Activated T-helper 1 cell treated with Interleukin-2 at 50 U/mL for 16 hours (primary cell): ENCODE measurements at regions not wholly inside any gene's neighbourhood (a gene's known extent, or its start where the extent isn't known, plus 50 kb on each side); places are given as distances from the start of the nearest gene placed in this dataset.

Experiments
- DNase-seq: peaks from one replicate; pipeline ENCODE4 v3.0.0-alpha.2; 2020; ENCODE audit warnings: low read depth

DNA sequence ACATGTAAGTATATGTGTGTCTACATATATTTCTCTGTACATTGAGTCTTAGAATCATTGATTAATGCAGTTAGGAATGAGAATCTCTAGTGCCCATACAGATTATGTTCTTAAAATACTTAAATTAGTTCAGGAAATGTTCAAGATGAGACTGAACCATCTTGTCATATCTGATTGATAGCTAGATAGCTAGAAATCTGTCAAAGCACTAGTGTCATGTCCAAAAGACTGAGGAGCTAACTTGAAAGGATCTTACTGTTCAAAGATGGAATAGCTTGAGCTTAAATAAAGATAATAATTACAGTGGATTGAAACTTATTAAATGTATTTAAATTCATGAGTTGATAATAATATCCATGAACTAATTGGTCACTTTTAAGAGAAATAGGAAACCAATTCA, 191.7 kb upstream of the TCF21 start:
- DNase-seq, result no peak

DNA sequence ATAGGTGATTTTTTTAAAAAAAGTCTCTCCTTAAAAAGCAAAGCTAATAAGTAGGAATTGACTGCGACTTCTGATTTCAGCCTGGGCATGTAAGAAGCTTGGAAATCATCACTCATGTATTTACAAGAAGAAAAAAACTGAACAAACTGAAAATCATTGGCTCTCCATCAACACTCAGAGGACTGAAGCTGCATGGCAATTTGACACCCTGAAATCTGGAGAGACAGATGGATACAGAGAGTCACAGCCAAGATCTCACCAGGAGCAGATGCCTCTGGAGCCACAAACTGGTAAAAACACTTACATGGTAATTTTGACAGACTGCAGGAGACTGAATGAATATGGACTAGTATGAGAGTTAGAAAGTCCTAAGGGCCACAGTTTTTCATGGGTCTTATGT, 191.2 kb upstream of the TCF21 start:
- no peak for DNase-seq

DNA sequence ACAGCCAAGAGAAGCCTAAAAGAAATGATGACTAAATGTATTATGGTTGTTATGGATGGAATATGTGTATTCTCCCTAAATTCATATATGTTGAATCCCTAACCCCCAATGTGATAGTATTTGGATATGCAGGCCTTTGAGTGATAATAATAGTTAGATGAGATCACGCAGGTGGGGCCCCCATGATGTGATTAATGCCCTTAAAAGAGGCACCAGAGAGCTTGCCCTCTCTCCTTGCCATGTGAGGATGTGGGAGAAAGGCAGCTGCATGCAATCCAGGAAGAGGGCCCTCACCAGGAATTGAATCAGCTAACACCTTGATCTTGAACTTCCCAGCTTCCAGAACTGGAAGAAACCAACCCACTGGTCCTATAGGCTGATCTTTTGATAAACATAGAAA, 190.6 kb upstream of the TCF21 start:
- no peak for DNase-seq

DNA sequence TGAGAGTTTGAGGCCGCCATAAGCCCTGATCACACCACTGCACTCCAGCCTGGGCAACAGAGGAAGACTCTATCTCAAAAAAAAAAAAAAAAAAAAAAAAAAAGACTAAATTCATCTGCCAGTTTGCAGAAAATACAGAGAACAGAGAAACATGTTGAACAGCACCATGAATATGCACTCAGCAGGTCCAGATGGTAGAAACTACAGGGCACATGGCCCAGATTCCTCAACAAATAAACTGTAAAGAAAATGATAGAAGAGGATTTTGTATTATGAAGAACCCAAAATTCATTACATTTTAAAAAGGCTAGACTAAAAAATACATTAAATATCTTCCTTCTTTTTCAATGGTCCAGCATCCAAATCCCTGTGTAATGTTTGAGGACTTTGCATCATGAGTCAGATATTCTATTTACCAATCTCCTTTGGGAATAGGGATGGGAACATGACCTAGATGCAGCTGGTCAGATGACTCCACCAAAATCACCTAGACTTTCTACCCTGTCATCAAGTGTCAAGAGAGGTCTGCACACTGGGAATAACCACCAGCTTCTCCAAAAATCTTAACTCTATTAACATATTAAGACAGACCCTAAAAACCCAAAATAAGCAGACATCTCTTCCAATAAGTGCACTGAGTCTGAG, 189.1 kb upstream of the TCF21 start:
- no peak for DNase-seq

DNA sequence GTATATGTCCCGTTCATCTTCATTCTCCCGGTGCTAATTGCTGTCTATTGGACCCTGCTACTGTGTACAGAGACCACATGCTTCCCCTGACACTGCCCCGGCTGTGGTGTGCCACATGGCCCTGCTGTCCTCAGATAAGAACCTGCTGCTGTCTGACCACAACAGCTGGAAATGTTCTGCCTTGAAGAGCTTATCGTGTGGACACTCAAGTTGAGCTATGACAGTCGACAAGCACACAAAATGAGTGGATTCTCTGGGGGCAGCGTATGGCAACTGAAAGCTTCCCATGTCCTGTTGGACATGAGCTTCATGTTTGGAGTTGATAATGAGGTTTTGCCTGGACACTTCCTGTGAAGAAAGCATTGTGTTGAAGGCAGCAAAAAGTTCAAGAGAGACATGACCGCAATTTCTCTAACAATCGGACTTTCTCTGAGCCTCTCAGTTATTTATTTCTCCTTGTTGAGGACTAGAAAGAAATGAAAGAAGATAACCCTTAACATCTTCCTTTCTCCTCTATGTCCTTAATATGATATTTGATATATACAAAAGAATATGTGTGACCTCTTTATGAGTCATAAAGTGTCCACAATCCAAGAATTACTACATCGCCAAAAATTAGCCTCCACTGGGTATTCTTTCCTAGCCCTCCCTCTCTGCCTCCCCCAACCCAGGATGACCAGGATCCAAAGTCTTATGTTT, 187.1 kb upstream of the TCF21 start:
- no peak for DNase-seq

DNA sequence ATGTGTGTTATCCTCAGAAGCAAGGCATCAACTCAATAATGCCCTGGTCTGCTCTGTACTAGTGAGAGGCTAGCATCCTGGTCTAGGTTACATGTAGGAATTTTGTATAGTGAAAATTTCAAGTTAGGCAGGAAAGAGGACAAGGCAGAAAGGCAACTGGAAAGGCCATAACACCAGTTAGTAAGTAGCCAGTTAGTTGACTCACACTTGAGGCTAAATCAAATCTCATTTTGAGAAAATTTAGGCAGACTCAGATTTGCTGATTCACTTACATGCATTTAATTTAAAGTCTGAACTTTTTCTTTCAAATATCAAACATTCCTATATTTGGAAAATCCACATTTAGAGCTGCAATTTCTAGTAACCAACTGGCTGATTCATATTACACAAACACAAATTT, 184.5 kb upstream of the TCF21 start:
- DNase-seq, result no peak

DNA sequence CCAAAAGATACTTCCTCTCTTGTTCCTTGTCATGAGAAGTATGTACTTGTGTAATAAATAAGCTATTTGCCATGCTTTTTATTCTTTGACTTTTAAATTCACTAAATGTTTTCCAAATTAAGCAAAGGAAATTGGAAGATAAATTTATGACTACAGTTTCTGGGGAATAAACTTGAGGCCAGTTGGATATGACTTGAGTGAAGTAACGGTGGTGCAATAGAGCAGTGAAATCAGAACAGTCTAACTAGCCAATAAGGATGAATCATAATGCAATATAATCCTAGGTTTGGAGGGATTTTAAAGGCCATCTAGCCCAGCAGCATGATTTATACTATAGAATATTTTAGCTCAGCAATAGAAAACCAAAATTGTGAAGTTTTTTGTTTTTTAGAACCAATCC, 183.8 kb upstream of the TCF21 start:
- no peak for DNase-seq

DNA sequence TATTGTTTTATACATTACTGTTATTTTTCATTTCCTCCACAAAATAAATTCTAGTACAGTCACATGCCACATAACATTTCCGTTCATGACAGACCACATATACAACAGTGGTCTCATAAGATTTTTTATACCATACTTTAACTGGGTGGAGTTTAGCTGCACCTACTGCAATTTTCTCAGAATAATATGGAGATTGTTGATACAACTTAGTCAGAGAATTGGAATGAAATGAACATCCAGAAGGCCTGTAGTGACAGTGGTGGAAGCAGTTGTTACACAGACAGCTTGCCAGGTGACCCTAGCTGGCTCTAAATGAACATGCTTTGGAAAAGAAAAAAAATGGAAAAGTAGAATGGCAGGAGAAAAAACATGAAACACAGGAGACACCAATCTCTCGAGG, 183.2 kb upstream of the TCF21 start:
- no peak for DNase-seq

DNA sequence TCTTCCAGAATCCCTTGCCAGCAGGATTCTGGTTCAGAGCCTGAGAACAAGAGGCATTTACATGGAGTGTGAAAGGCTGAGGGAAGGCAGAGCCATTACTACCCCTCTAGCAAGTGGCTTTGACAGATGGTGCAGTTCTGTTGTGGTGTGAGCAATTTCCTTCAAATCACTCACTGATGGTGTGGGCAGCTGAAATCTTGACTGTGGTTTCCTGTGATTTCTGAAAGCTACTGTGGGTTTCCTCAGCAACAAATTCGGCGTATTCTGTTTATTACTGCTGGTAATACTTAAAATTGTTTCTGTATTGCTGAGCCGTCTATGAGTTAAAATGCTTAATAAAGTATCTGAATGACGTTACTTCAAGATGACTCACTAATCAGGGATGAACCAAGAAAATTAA, 181.5 kb upstream of the TCF21 start:
- DNase-seq, result no peak

DNA sequence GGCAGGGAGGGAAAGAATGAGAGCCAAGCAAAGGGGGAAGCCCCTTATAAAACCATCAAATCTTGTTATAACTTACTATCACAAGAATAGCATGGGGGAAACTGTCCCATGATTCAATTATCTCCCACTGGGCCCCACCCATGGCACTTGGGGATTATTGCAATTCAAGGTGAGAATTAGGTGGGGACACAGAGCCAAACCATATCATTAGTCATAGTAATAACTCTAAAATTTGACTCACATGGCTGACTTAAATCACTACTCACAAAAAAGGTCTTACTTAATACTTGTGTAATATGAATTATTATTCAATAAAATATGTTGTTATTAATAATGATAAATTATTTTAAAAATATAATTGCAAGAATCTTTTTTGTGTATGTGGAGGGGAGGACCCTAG, 178.1 kb upstream of the TCF21 start:
- no peak for DNase-seq

DNA sequence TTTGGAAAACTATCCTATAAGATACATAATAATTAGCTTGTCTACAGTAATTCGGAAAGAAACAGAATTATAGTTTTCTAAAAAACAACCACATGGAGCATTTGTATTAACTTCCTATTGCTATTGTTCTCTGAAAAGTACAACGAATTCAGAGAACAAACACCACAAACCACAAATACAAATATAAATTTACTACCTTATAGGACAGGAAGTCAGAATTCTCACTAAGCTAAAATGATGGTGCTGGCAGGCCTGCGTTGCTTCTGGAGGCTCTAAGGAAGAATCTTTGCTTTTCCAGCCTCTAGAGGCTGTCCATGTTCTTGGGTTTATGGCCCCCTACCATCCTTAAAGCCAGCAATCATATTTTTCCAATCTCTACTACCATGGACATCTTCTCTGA, 173.6 kb upstream of the TCF21 start:
- no peak for DNase-seq

DNA sequence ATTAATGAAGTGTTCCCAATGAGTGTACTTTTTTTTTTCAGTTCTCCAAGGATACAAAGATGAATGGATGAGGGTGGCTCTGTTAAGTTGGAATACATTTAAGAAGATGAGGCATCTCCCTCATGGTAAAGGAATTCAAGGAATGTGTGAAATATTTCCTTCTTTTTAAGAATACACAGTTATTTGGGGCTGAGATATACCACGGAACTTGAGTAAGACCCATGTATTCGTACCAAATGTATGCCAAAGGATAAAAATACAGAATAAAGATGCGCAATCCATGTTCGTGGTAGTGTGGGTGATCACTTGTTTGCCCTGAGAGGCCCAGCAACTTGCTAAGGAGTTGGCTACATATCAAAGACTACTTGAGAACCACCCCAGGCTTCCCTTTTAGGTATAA, 164.2 kb upstream of the TCF21 start:
- no peak for DNase-seq

DNA sequence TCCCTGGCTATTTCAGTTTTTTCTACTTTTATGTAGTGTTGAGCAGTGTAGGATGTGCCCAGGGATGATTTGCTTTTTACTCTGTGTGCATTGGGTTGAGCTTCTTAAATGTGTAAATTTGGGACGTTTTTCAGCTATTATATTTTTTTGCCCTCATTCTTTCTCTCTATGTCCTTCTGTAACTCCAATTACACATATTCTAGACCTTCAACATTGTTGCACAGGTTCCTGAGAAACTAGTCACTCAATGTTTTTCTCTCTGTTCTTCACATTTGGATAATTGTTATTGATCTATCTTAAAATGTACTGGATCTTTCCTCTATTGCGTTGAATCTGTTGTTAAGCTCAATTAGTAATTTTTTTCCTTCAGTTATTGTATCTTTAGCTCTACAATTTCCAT, 162.7 kb upstream of the TCF21 start:
- DNase-seq, result no peak

DNA sequence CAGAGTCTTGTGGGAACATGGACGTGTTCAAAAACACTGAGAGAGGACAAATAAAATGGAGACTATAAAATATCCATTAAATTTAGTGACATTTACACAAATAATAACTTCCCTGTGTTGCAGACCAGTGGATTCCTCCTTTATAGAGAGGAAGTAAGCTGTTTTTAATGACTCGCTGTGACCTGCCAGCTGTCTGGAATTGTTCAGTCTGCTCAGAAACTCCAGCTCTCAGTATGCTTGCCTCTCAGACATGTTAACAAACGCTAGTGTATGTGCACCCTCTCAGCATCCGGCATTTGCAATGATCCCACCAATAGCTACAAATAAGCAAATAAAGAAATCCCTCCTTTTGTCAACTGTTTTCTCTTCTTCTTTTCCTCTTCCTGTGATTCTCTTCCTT, 158.0 kb upstream of the TCF21 start:
- no peak for DNase-seq

DNA sequence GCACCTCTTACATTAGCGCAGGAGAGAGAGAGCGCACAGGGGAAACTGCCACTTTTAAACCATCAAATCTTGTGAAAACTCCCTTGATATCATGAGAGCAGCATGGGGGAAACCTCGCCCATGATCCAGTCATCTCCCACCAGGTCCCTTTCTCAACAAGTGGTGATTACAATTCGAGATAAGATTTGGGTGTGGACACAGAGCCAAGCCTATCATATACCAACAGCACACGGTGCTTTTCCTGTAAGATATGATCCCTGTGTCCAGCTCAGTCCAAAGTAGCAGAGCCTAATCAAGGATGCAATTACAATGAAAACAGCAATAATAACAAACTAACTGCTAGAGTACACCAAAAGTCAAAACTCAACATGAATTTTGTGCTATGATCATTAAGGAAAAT, 148.7 kb upstream of the TCF21 start:
- DNase-seq, result no peak

DNA sequence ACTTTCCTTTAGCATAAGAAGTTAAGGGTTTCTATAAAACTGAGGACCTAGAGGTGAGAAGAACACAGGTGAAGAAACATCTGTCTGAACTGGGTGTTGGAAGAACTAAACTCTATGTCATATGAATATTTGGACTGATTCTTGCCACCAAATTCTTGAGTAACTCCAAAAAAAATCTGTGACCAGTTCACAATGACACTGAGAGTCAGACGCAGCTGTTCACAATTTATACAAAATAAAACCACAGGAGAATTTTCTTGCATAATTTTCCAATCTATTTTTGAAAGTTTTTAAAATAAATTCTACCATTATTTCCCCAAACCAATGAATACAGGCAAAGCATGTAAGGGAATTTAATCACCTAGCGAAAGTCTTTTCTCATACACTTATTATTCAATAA, 148.1 kb upstream of the TCF21 start:
- DNase-seq, result no peak

DNA sequence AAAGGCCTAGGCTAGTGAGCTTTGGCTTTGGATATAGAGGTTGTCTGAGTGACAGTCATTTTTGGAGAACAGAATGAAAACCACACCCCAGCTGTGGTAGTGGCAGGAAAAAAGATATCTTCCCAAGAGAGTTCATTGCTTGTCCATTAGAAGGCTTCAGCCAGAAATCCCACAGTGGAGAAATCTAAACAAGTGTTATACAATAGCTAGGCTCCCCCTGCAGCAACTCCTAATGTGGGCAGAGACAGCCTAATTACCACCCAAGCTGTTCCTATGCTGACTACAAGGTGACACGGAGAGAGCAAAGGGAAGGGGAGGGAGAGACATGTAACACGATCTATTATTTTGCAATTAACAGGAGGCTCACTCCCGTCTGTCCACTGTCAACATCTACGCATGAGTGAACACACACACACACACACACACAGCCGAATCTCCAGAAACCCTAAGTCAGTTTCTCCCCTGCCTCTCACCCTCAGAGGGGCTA, 147.5 kb upstream of the TCF21 start:
- DNase-seq, result no peak

DNA sequence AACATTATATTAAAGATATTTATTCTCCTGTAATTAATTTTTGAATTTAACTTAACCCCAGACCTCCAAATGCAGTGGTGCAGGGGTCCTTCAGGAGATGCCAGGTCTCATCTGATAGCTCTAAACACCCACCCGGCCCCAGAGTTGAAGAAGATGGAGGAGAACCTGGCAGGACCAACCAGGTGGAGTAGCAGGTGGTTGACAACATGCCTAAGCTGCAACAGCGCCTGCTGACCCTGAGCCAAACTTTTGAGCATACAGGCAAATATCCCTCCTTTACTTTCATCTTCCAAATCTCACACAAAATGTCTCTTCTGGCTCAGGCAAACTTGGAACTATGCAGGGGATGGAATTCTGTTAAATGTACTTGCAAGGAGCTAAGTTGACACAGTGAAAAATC, 145.3 kb upstream of the TCF21 start:
- DNase-seq, result no peak

DNA sequence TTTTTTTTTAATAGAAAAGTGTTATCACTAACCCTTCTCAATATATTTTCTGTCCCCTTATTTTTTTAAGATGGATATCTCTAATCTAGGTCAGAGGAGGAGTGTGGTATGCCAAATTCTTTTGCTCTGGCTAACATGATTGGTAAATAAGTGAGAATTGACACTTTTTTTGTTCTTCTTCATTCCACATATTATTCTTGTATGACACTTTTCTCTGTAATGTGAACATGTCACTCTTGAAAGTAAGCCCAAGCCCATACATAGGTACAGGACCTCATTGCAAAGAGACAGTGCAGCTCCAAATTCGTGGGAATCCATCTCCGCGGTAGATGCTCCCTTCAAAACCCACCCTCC, 142.5 kb upstream of the TCF21 start:
- no peak for DNase-seq

DNA sequence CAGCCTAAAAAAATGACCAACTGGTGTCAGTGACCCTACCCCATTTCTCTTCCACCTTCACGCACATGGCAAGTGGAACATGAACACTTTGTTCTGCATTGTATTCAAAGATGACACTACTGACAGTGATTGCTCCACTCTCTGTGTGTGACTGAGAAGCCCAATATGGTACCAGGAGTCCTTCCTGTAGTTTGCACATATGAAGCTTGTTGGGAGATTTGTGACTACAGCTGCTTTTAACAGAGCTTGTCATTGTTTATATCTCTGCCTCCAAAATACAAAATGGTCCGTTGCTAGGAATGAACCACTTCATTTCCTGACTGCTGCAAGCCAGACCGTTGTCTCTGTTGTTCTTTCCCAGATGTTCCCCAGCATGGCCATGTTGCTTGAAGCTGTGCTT, 140.3 kb upstream of the TCF21 start:
- no peak for DNase-seq

DNA sequence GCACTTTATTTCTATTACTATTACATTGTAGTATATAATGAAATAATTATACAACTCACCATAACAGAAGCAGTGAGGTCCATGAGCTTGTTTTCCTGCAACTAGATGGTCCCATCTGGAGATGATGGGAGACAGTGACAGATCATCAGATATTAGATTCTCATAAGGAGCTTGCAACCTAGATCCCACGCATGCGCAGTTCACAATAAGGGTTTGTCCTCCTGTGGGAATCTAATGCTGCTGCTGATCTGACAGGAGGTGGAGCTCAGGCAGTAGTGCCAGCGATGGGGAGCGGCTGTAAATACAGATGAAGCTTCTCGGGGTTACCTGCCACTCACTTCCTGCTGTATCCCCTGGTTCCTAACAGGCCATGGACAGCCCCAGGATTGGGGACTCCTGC, 139.5 kb upstream of the TCF21 start:
- DNase-seq, result no peak

DNA sequence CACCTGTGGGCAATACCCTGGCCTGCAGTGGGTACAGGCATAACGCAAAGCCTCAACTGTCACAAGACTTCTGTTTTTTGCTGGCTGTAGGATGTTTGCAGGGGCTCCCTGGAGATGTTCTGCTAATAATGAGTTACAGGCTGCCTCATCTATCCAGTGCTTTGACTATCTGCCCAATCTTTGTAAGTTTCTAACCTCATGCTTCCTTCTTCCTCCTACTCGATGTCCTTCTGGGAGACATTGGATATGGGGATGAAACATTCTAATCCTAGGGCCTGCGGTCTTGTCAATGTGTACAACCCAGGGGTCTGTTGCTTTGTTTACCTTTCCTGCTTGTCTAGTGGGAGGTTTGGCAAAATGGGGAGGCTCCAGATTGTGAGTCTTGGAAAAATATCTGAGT, 136.8 kb upstream of the TCF21 start:
- no peak for DNase-seq

DNA sequence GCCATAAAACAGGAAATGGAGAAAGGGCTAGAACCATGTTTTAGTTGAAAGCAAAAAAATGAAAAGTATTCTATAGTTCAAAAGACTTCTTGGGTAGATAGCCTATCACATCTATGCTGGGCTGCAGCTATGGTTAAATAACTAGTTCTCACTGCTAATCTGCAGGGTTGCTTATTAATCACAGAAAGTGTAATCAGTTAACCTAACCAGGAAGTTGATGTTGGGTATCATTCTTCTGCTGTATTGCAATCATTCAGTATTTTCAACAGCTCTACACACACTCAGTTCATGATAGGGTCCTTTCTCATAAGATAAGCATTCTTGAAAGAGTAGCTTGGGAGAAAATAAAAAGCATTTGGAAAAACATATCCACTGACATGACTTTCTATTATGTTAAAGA, 135.2 kb upstream of the TCF21 start:
- DNase-seq, result no peak

DNA sequence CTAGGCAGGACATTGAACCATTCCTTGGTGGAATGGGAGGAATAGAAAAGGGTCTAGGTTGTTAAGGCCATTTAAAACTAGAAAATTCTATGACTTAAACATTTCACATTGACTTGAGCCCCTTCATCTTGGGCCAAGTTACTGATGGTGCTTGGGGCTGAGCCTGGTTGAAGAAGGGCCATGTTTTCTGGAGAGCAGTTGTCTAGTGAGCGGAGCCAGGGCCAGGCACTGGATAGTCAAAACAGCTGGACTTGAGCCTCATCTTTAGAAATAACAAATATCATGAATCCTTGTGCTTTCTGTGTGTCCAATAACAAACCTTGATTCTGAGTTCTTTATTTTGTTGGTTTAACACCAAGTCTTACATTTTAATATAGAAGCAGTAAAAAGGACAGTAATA, 134.6 kb upstream of the TCF21 start:
- DNase-seq, result no peak
